ENCODE measurements at regions not wholly inside any gene's neighbourhood (a gene's known extent, or its start where the extent isn't known, plus 50 kb on each side); places are given as distances from the start of the nearest gene placed in this dataset.
"Not testable (repeated sequence)": the region's sequence is repeated elsewhere in the genome, so short reads cannot be mapped to it uniquely, and the experiment has no call there.

DNA sequence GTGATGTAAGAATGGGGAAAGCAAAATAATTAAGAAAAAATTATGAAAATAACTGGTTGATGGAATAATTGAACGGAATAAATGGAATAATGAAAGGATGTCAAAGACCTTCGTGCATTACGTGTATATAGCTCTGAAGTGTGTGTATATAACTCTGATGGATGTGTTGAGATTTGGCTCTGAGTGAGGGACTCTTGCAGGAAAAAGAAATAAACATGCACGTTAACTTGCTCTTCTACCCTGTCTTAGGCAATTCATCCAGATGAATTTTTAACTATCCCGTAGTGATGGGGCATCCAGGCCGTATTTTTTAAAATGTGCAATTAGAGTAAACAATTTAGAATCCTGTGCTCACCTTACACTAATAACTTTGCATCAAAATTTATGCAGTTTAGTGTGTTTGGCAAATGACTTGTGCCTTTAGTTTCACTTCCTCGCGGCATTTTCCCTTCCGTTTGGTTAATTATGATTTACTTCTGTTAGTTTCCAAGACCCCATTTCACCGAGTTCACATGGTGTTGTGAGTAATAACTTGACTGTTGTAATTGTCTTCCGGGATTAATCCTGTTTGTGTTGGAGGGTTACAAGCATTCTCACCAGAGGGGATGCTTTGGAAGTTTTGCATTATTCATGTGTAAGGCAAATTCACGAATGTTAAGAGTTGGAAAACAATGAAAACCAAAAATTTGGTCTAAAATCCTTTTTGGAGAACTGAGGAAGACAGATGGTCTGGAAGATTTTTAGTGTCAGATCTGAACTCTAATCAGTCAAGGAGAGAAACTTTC is 256.5 kb upstream of the FAT1 start:
- no peak for DNase-seq (ENCODE audit: low spot score)

DNA sequence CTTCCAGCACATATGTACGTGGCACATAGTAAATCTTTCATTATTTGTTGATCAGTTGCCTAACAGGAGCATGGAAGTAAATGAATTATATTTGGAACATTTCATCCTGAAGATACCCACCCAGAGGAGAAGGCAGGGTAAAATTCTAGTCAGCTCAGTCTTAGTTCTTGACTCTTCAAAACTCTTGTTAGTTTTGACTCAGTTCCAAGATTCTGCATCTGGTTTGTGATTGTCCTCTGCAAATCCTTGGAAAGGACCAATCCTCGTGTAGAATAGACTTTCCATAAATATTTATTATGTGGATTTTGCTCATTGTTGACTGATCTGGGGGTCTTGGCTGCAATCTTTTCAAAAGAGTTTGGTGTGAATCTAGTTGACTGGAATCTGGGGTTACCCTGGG is 257.5 kb upstream of the FAT1 start:
- no peak for DNase-seq (ENCODE audit: low spot score)

- no peak for DNase-seq (ENCODE audit: low spot score)
These were observed 258.5 kb upstream of the FAT1 start for GRCh38 chr4:186982160-186982559.

GRCh38 chr4:186984105-186984644 is 260.5 kb upstream of the FAT1 start:
- no peak for DNase-seq (ENCODE audit: low spot score)

DNA sequence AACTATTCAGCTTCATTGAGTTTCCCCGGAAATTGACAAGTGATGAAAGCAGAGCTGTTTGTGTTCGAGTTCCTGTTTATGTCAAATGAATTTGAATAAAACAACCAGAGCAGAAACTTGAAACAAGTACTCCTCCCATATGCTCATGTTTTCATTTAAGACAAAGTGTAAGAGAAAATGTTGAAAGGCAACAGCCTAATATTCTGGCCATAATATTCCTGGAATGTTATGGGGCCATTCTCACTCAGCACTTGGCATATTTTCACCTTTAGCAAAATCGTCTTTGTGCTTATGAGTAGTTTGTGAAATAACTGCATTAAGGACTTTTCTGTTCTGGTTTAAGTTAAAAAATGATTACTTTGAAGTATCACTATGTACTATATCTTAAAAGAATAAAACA is 276.0 kb upstream of the FAT1 start:
- no peak for DNase-seq (ENCODE audit: low spot score)

DNA sequence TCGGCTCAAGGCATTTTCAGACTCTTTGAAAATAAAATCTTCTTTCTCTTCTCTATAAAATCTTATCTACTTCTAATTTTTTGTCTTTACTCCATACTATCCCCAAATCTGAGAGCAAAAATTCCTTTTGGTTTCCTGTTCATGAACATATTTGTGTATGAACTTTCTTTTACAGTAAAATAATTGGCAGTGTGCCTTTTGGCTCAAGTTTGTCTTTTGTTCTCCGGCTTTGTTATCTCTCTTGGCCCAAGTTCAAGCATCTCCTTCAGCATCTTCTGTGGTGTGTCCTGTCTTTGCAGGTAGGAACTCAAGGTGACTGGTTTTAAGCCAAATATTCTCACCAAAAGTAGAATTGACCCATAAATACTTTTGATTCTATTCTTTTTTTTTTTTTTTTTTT is 276.6 kb upstream of the FAT1 start:
- no peak for DNase-seq (ENCODE audit: low spot score)

GRCh38 chr4:187002133-187002532 is 278.5 kb upstream of the FAT1 start:
- not testable (repeated sequence) for DNase-seq (ENCODE audit: low spot score)

DNA sequence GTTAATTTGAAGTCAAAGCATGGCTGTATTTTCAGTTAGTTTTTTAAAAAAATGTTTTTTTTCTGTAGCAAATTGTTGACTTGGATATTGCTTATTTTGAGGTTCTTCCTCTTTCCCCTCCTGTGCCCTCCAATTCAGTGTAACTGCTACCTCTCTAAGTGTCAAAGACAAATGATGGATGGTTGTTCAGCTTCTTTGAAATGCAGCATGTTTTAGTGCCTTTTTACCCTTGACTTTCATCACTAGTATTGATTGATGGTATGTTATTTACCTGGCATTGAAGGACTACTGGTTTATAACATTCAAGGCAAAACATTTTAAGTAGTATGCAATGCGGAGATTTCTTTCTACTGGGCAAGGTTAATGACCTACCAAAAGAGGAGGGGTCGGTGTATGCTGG is 281.0 kb upstream of the FAT1 start:
- no peak for DNase-seq (ENCODE audit: low spot score)

GRCh38 chr4:187006189-187006618 is 282.5 kb upstream of the FAT1 start:
- DNase-seq (ENCODE audit: low spot score) = no peak

GRCh38 chr4:187010052-187010451 is 286.4 kb upstream of the FAT1 start:
- DNase-seq (ENCODE audit: low spot score) = no peak

- DNase-seq (ENCODE audit: low spot score) = no peak
These were observed 292.4 kb upstream of the FAT1 start for GRCh38 chr4:187016101-187016500.

- DNase-seq (ENCODE audit: low spot score) = no peak
These were observed 293.5 kb upstream of the FAT1 start for GRCh38 chr4:187017147-187017546.

- no peak for DNase-seq (ENCODE audit: low spot score)
These were observed 296.2 kb upstream of the FAT1 start for GRCh38 chr4:187019896-187020295.

- DNase-seq (ENCODE audit: low spot score) = no peak
These were observed 297.0 kb upstream of the FAT1 start for GRCh38 chr4:187020676-187021075.

GRCh38 chr4:187021436-187022205 is 298.0 kb upstream of the FAT1 start:
- DNase-seq (ENCODE audit: low spot score) = no peak

- DNase-seq (ENCODE audit: low spot score) = no peak
These were observed 303.6 kb upstream of the FAT1 start for GRCh38 chr4:187027272-187027671.

- no peak for DNase-seq (ENCODE audit: low spot score)
These were observed 318.6 kb upstream of the FAT1 start for GRCh38 chr4:187042251-187042650.

- DNase-seq (ENCODE audit: low spot score) = no peak
These were observed 322.8 kb upstream of the FAT1 start for GRCh38 chr4:187046471-187046870.

- no peak for DNase-seq (ENCODE audit: low spot score)
These were observed 335.4 kb upstream of the FAT1 start for GRCh38 chr4:187059021-187059420.

- DNase-seq (ENCODE audit: low spot score) = no peak
These were observed 336.2 kb upstream of the FAT1 start for GRCh38 chr4:187059895-187060294.

GRCh38 chr4:187060551-187060950 is 336.9 kb upstream of the FAT1 start:
- no peak for DNase-seq (ENCODE audit: low spot score)

- DNase-seq (ENCODE audit: low spot score) = no peak
These were observed 339.6 kb upstream of the FAT1 start for GRCh38 chr4:187063251-187063650.

DNA sequence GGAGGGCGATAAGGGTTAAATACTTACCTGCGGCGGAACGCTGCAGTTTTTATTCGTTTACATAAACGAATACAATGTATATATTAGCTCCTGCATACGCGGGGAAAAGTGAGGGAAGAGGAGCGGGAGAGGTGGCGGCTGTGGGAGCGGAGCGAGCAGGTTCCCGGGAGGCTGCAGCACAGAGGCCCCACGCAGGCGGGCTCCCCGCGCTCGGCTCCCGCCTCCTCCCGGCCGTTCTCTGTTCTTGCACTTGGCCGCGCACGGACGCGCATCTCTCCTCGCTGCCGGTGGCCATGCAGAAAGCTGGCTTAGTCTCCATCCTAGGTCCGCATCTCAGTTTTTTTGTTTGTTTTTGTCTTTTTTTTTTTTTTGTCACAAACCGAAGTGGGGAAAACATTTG is 340.4 kb upstream of the FAT1 start:
- no peak for DNase-seq (ENCODE audit: low spot score)
